GM20431 (cell line): ENCODE measurements at regions not wholly inside any gene's neighbourhood (a gene's known extent, or its start where the extent isn't known, plus 50 kb on each side); places are given as distances from the start of the nearest gene placed in this dataset.
"Not testable (repeated sequence)": the region's sequence is repeated elsewhere in the genome, so short reads cannot be mapped to it uniquely, and the experiment has no call there.

Experiments
- in situ Hi-C: fragments of 300-500 bp; cut with MseI, MboI; formaldehyde crosslinking; loops from one replicate; pipeline ENCODE4 v1.15.0; 2020; ENCODE audit warnings: low sequenced_read_pairs; ENCODE audit not compliant: unreplicated experiment

DNA sequence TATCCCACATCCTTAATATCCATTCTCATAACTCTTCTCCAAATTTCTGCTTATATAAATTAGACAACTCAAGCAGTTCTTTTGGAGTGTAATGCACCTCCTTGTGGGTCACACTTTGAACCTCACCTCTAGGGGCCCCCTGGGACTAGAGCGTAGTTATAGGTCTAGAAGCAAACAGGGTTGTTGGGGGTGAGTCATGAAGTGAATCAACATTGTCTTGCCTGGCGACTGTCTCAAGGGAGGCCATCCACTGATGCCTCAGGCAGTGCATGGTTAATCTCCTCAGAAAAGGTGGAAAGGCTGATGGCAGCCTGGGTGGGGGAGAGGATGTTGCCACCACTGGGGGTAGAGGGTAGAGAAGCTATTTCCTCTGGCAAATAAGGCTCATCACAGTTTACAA is 129.1 kb downstream of the TNFRSF21 start:
- in situ Hi-C loops, result no loop called here

- in situ Hi-C loops, result no loop called here
Observed at GRCh38 chr6:47179286-47179685, 130.4 kb downstream of the TNFRSF21 start.

DNA sequence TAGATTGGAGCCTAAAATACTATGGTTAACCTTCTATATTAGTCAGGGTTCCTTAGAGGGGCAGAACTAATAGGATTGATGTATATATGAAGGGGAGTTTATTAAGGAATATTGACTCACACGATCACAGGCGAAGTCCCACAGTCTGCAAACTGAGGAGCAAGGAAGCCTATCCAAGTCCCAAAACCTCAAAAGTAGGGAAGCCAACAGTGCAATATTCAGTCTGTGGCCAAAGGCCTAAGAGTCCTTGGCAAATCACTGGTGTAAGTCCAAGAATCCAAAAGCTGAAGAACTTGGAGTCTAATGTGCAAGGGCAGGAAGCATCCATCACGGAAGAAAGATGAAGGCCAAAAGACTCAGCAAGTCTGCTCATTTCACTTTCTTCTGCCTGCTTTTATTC is 133.5 kb upstream of the ADGRF1 start:
- in situ Hi-C loops, result no loop called here

GRCh38 chr6:47174502-47175023 is 132.4 kb upstream of the ADGRF1 start:
- in situ Hi-C loops, result no loop called here

DNA sequence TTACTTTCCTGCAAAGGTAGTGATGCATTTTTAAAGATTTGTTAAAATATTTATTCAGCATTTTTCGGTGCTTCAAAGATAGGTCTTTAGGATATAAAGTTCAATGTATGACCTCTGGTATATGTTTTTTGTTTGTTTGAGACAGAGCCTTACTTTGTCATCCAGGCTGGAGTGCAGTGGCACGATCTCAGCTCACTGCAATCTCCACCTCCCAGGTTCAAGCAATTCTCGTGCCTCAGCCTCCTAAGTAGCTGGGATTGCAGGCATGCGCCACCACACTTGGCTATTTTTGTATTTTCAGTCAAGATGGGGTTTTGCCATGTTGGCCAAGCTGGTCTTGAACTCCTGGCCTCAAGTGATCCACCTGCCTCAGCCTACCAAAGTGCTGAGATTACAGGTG is 131.9 kb upstream of the ADGRF1 start:
- in situ Hi-C loops, result not testable (repeated sequence)

GRCh38 chr6:47173145-47173544 is 131.0 kb upstream of the ADGRF1 start:
- in situ Hi-C loops, result not testable (repeated sequence)

DNA sequence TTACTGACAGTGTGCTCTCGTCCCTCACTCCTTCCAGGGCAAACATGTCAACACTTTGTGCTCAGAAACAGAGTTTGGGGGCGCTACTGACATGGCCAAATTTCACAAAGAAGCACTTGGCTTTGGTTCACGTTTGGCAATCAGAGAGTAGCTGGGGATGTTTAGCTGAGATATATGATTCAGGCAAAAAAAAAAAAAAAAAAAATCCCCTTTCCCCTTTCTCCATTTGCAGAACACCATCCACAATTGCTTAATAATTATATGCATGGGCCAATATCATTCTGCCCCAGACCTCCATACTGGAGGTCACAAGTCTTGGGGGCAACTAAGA is 128.4 kb upstream of the ADGRF1 start:
- in situ Hi-C loops, result no loop called here

GRCh38 chr6:47169785-47170616 is 127.9 kb upstream of the ADGRF1 start:
- in situ Hi-C loops, result no loop called here

GRCh38 chr6:47168180-47168579 is 126.0 kb upstream of the ADGRF1 start:
- in situ Hi-C loops, result no loop called here

GRCh38 chr6:47165918-47166317 is 123.8 kb upstream of the ADGRF1 start:
- in situ Hi-C loops, result no loop called here

DNA sequence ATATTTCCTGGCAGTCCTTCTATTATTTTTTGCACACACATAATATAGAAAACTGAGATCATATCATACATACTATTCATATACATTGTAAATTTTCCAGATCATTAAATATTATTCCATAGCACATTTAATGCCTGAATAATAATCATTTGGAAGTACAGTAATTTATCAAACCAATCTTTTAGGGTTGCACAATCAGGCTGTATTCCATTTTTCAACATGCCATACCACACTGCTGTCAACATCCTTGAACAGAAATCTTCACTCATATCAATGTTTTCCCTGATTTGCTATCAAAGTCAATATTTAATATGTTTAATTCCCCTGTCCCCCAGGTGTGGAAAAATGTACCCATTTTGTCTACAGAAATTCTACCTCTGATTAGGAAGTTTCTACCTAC is 122.7 kb upstream of the ADGRF1 start:
- in situ Hi-C loops, result no loop called here

- in situ Hi-C loops, result no loop called here
Observed at GRCh38 chr6:47163536-47163935, 121.4 kb upstream of the ADGRF1 start.

GRCh38 chr6:47162793-47163192 is 120.7 kb upstream of the ADGRF1 start:
- in situ Hi-C loops, result no loop called here

GRCh38 chr6:47162231-47162630 is 120.1 kb upstream of the ADGRF1 start:
- in situ Hi-C loops, result no loop called here

- in situ Hi-C loops, result no loop called here
Observed at GRCh38 chr6:47161176-47161687, 119.1 kb upstream of the ADGRF1 start.

DNA sequence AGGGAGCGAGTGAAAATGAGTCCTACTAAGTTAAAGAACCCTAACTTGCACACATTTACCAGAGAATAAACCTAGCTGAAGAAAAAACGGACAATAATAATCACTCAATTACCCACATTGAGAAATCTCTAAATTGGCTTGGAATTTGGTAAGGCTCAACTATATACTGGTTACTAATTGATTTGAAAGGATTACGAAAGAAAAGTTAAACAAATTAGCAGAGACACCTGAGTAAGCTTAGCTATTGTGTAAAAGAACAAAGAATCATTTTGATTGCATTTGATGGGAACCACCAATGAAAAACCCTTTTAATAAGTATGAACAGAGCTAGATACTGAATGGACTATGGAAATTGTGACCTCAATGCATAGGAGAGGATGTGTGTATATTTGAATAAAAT is 118.6 kb upstream of the ADGRF1 start:
- in situ Hi-C loops, result no loop called here

DNA sequence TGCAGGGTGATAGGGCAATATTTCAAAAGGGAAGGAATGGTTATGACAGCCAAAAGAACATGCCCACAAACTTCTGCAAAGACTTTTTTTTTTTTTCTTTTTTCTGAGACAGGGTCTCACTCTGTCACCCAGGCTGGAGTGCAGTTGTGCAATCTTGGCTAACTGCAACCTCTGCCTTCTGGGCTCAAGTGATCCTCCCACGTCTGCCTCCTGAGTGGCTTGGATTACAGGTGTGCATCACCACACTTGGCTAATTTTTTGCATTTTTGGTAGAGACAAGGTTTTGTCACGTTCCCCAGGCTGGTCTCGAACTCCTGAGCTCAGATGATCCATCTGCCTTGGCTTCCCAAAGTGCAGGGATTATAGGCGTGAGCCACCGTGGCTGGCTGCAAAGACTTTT is 117.6 kb upstream of the ADGRF1 start:
- in situ Hi-C loops, result no loop called here

DNA sequence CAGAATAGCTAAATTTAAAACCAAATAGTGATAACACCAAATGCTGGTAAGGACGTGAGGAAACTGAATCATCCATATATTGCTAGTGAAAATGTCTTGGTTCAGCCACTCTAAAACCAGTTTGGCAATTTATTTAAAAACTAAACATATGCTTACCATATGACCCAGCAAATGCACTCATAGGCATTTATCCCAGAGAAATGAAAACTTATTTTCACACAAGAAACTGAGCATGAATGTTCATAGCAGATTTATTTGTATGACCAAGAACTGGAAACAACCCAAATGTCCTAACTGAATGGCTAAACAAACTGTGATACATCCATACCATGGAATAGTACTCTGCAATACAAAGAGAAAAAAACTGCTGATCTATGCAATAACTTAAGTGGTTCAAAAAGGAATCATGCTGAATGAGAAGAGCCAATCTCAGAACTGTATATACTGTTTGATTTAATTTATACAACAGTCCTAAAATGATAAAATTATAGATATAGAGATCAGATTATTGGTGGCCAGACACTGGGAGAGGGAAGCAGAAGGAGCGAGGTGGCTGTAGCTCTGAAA is 115.6 kb upstream of the ADGRF1 start:
- in situ Hi-C loops, result no loop called here

GRCh38 chr6:47157063-47157462 is 114.9 kb upstream of the ADGRF1 start:
- in situ Hi-C loops, result no loop called here

- in situ Hi-C loops, result no loop called here
Observed at GRCh38 chr6:47156196-47156595, 114.1 kb upstream of the ADGRF1 start.

- in situ Hi-C loops, result no loop called here
Observed at GRCh38 chr6:47153404-47153755, 111.2 kb upstream of the ADGRF1 start.
